H1 (cell line): ENCODE measurements at regions not wholly inside any gene's neighbourhood (a gene's known extent, or its start where the extent isn't known, plus 50 kb on each side); places are given as distances from the start of the nearest gene placed in this dataset.

Experiments used
- CTCF ChIA-PET: fragments of 300-600 bp; sonication (Branson Sonifier 250); formaldehyde crosslinking; loops from one replicate; lab custom pipeline; 2021; ENCODE audit not compliant: partially characterized antibody; lab: Charles Lee
- POLR2A ChIA-PET: fragments of 300-600 bp; sonication (Branson Sonifier 250); formaldehyde crosslinking; loops from one replicate; lab custom pipeline; 2021; ENCODE audit warnings: inconsistent platforms; ENCODE audit not compliant: partially characterized antibody; lab: Charles Lee
- DNase-seq, 2 experiments: peaks; one replicate each; pipeline versions ENCODE4 v3.0.0 to v3.0.0-alpha.2; 2010 to 2022; ENCODE audit warnings: low spot score in 2 of 2, low read depth in 1 of 2, mixed read lengths in 1 of 2
- FAIRE-seq: peaks from 2 replicates; lab custom pipeline; 2011; peaks lifted over from hg19 to GRCh38; lab: Jason Lieb, UNC
- H2AFZ ChIP-seq: 2 replicates; pipeline ENCODE4 v1.8.1; 2012; ENCODE audit warnings: low read length, inconsistent platforms
- H2AK5ac ChIP-seq: 2 replicates; pipeline ENCODE4 v1.6.1; 2013; ENCODE audit warnings: low read depth, low read length
- H2BK120ac ChIP-seq: replicated peaks from 2 replicates; pipeline ENCODE3; 2013; ENCODE audit warnings: low read depth, low read length, inconsistent platforms
- H2BK12ac ChIP-seq: 2 replicates; pipeline ENCODE4 v1.6.1; 2013; ENCODE audit warnings: low read depth, low read length
- H2BK15ac ChIP-seq: 2 replicates; pipeline ENCODE4 v1.6.1; 2013; ENCODE audit warnings: low read length
- H2BK20ac ChIP-seq: 2 replicates; pipeline ENCODE4 v1.6.1; 2013; ENCODE audit warnings: low read length
- H2BK5ac ChIP-seq: 2 replicates; pipeline ENCODE4 v1.6.1; 2013; ENCODE audit warnings: low read depth, low read length
- H3K14ac ChIP-seq: 2 replicates; pipeline ENCODE4 v1.6.1; 2013; ENCODE audit warnings: inconsistent platforms; ENCODE audit not compliant: insufficient read length
- H3K18ac ChIP-seq: 2 replicates; pipeline ENCODE4 v1.6.1; 2013; ENCODE audit warnings: low read length; ENCODE audit errors: extremely low read depth
- H3K23ac ChIP-seq: 2 replicates; pipeline ENCODE4 v1.6.1; 2013; ENCODE audit warnings: inconsistent platforms; ENCODE audit not compliant: insufficient read length
- H3K23me2 ChIP-seq: 2 replicates; pipeline ENCODE4 v1.6.1; 2013; ENCODE audit warnings: low read depth, low read length
- H3K27ac ChIP-seq: 2 replicates; pipeline ENCODE4 v1.6.1; 2011; ENCODE audit warnings: low read depth, low read length, inconsistent platforms
- H3K27me3 ChIP-seq, 4 experiments: replicated peaks in 1 of 4; 1 replicate in 1 of 4; 2 replicates in 3 of 4; pipeline versions ENCODE4 v1.6.1 to v1.8.1; 2011 to 2013; ENCODE audit warnings: low read length in 3 of 4, mild to moderate bottlenecking in 3 of 4, inconsistent platforms in 2 of 4, mixed read lengths in 2 of 4, moderate library complexity in 1 of 4; ENCODE audit not compliant: control insufficient read depth in 3 of 4, insufficient read depth in 3 of 4; ENCODE audit errors: extremely low read depth in 1 of 4
- H3K36me3 ChIP-seq, 4 experiments: 2 replicates each; pipeline versions ENCODE4 v1.6.1 to v1.8.1; 2011 to 2013; ENCODE audit warnings: mild to moderate bottlenecking in 4 of 4, low read length in 3 of 4, moderate library complexity in 2 of 4, control low read depth in 1 of 4, inconsistent platforms in 1 of 4; ENCODE audit not compliant: insufficient read depth in 4 of 4, control insufficient read depth in 2 of 4
- H3K4ac ChIP-seq: replicated peaks from 2 replicates; pipeline ENCODE3; 2013; ENCODE audit warnings: low read length, low read depth, mixed read lengths, inconsistent platforms; ENCODE audit not compliant: insufficient read length
- H3K4me1 ChIP-seq, 4 experiments: replicated peaks in 1 of 4; 1 replicate in 1 of 4; 2 replicates in 3 of 4; pipeline versions ENCODE4 v1.6.1 to v1.8.1; 2011 to 2013; ENCODE audit warnings: low read length in 3 of 4, inconsistent platforms in 2 of 4, mixed read lengths in 1 of 4; ENCODE audit not compliant: insufficient read depth in 4 of 4, control insufficient read depth in 3 of 4
- H3K4me2 ChIP-seq, 2 experiments: 2 replicates each; pipeline versions ENCODE4 v1.6.1 to v1.8.1; 2011 to 2013; ENCODE audit warnings: low read depth in 2 of 2, low read length in 2 of 2, control low read depth in 1 of 2, inconsistent platforms in 1 of 2, mild to moderate bottlenecking in 1 of 2; ENCODE audit not compliant: insufficient read depth in 1 of 2
- H3K4me3 ChIP-seq, 4 experiments: fragments of 200-600, 300-600 bp in 1 of 4; sonication (generic), shearing (Covaris generic), sonication (Bioruptor Twin) in 1 of 4; 2 replicates each; pipeline versions ENCODE4 v1.5.1 to v1.8.1; 2011 to 2016; ENCODE audit warnings: low read length in 4 of 4, low read depth in 3 of 4, control low read depth in 2 of 4, inconsistent platforms in 2 of 4, mild to moderate bottlenecking in 2 of 4, mixed read lengths in 1 of 4, moderate library complexity in 1 of 4; ENCODE audit not compliant: insufficient read depth in 2 of 4; ENCODE audit errors: extremely low read depth in 1 of 4
- H3K56ac ChIP-seq: replicated peaks from 2 replicates; pipeline ENCODE3; 2013; ENCODE audit warnings: low read depth, mild to moderate bottlenecking, mixed read lengths, low read length, inconsistent platforms; ENCODE audit not compliant: insufficient read length
- H3K79me1 ChIP-seq: 2 replicates; pipeline ENCODE4 v1.6.1; 2013; ENCODE audit warnings: low read depth, low read length, control low read depth
- H3K79me2 ChIP-seq, 2 experiments: 2 replicates each; pipeline versions ENCODE4 v1.6.1 to v1.8.1; 2012 to 2013; ENCODE audit warnings: low read length in 2 of 2, mild to moderate bottlenecking in 2 of 2, inconsistent platforms in 1 of 2; ENCODE audit not compliant: insufficient read depth in 2 of 2, control insufficient read depth in 1 of 2
- H3K9ac ChIP-seq, 4 experiments: replicated peaks in 1 of 4; 1 replicate in 1 of 4; 2 replicates in 3 of 4; pipeline versions ENCODE4 v1.6.1 to v1.8.1; 2011 to 2013; ENCODE audit warnings: low read depth in 3 of 4, low read length in 3 of 4, control low read depth in 2 of 4, mild to moderate bottlenecking in 2 of 4, moderate library complexity in 2 of 4, inconsistent platforms in 1 of 4; ENCODE audit errors: extremely low read depth in 1 of 4
- H3K9me3 ChIP-seq, 2 experiments: 2 replicates each; pipeline versions ENCODE4 v1.6.1 to v1.8.1; 2012 to 2013; ENCODE audit warnings: mild to moderate bottlenecking in 2 of 2, moderate library complexity in 2 of 2, control low read depth in 1 of 2, inconsistent platforms in 1 of 2, low read depth in 1 of 2, low read length in 1 of 2, mixed read lengths in 1 of 2; ENCODE audit not compliant: insufficient read depth in 2 of 2
- H4K20me1 ChIP-seq, 2 experiments: replicated peaks in 1 of 2; 2 replicates each; pipeline versions ENCODE3 to v1.8.1; 2011 to 2013; ENCODE audit warnings: inconsistent platforms in 2 of 2, low read length in 2 of 2, mild to moderate bottlenecking in 1 of 2; ENCODE audit not compliant: insufficient read depth in 2 of 2, control insufficient read depth in 1 of 2
- H4K5ac ChIP-seq: 2 replicates; pipeline ENCODE4 v1.6.1; 2013; ENCODE audit warnings: low read length, low read depth, mixed read lengths, inconsistent platforms; ENCODE audit not compliant: insufficient read length
- H4K8ac ChIP-seq: 2 replicates; pipeline ENCODE4 v1.8.0; 2013; ENCODE audit warnings: mild to moderate bottlenecking, moderate library complexity, low read length, inconsistent platforms; ENCODE audit not compliant: insufficient read depth; ENCODE audit errors: extremely low read depth
- H4K91ac ChIP-seq: replicated peaks from 2 replicates; pipeline ENCODE3; 2013; ENCODE audit warnings: low read length, mixed read lengths, inconsistent platforms; ENCODE audit not compliant: insufficient read length
- BACH1 ChIP-seq: IDR thresholded peaks from 2 replicates; pipeline ENCODE4 v1.6.1; 2012; ENCODE audit warnings: low read length, improper control_type of control experiment
- MAFK ChIP-seq: IDR thresholded peaks from 2 replicates; pipeline ENCODE4 v1.6.1; 2012; ENCODE audit warnings: low read depth, mild to moderate bottlenecking, improper control_type of control experiment, low read length
- PHF8 ChIP-seq: fragments of 200-600 bp; sonication (generic); conservative IDR thresholded peaks from 2 replicates; pipeline ENCODE4 v1.7.1; 2012; ENCODE audit warnings: low read depth, mild to moderate bottlenecking, inconsistent platforms, low read length, moderate library complexity
- RBBP5 ChIP-seq: IDR thresholded peaks from 2 replicates; pipeline ENCODE4 v1.7.1; 2012; ENCODE audit warnings: low read depth, mild to moderate bottlenecking, inconsistent platforms, low read length, moderate library complexity, borderline replicate concordance
- RNF2 ChIP-seq: fragments of 200-900, 300-1000 bp; sonication (generic); IDR thresholded peaks from 2 replicates; pipeline ENCODE4 v1.7.1; 2016; ENCODE audit warnings: borderline replicate concordance, low read depth, mild to moderate bottlenecking, antibody characterized with exemption, low read length; ENCODE audit not compliant: poor library complexity, severe bottlenecking; ENCODE audit errors: missing control alignments
- TAF1 ChIP-seq: IDR thresholded peaks from 2 replicates; pipeline ENCODE4 v1.6.1; 2011; ENCODE audit warnings: mild to moderate bottlenecking, low read depth, low read length
- TBP ChIP-seq: IDR thresholded peaks from 2 replicates; pipeline ENCODE4 v1.6.1; 2011; ENCODE audit warnings: low read depth, low read length, improper control_type of control experiment
- WGBS, 2 experiments: shearing (Covaris generic) in 1 of 2; methylation state at CpG; one replicate each; pipeline versions ENCODE4 v1.1.6 to v1.1.7; 2013 to 2015; ENCODE audit warnings: low lambda C conversion rate in 2 of 2, mixed read lengths in 2 of 2, inconsistent platforms in 1 of 2, low coverage in 1 of 2, missing lambda C conversion rate in 1 of 2; ENCODE audit not compliant: insufficient replicate concordance in 2 of 2, insufficient coverage in 1 of 2, insufficient read length in 1 of 2; ENCODE audit errors: extremely low coverage in 1 of 2, missing lambda C conversion rate in 1 of 2; 5-methylcytosine and 5-hydroxymethylcytosine counted together

- no peak overlapping the region for H2AK5ac ChIP-seq
- H2BK120ac ChIP-seq = no peak overlapping the region
- TF ChIP-seq MAFK = no peak
- no peak for TF ChIP-seq TAF1
- TF ChIP-seq RBBP5 = no peak
- no peak for TF ChIP-seq PHF8
- TF ChIP-seq RNF2 = no peak
- no peak for TF ChIP-seq BACH1
- TF ChIP-seq TBP = no peak
- no peak for FAIRE-seq
- ChIA-PET POLR2A (no interaction called here), CTCF (interaction anchor here (0.6 to 3.0 kb wide), 16 partner anchors 9 to 1444 kb away, joined by 3 to 13 read pairs (median 4); no protein-coding TSS in a partner anchor)
- H4K5ac ChIP-seq = no peak overlapping the region
- H3K79me2 ChIP-seq = no peaks in the 10 kb centered on the region
- no peak overlapping the region for H3K14ac ChIP-seq
- no peak overlapping the region for H3K23ac ChIP-seq
- H2BK15ac ChIP-seq = no peak overlapping the region
- H3K27me3 ChIP-seq = no peaks in the 10 kb centered on the region; a peak in 1 of 7 replicates
- no peaks in the 10 kb centered on the region for H4K20me1 ChIP-seq
- no peak overlapping the region for H3K4me2 ChIP-seq
- H3K9me3 ChIP-seq = no peaks in the 10 kb centered on the region
- 87% methylated on average over 6 of the region's 6 CpGs; no CpG with 5 or more reads in 1 of the 2 experiments for WGBS, 2 experiments
- no peak overlapping the region for H4K8ac ChIP-seq
- H4K91ac ChIP-seq = no peak overlapping the region
- no peak overlapping the region for H3K18ac ChIP-seq
- no peak overlapping the region for H2BK20ac ChIP-seq
- H3K56ac ChIP-seq = no peak overlapping the region
- no peak overlapping the region for H3K4ac ChIP-seq
- no peak overlapping the region for H3K27ac ChIP-seq
- peaks cover 0 to 4% (median 0%) of the 10 kb centered on the region in 4 experiments; a peak in 2 of 7 replicates for H3K4me1 ChIP-seq
- no peak overlapping the region for H3K9ac ChIP-seq
- H2BK12ac ChIP-seq = no peak overlapping the region
- no peaks in the 10 kb centered on the region for H3K36me3 ChIP-seq
- H3K23me2 ChIP-seq = no peaks in the 10 kb centered on the region; the same call in 1 of the 2 replicates
- no peaks in the 10 kb centered on the region for H3K79me1 ChIP-seq
- DNase-seq = no peak
- no peak overlapping the region for H2BK5ac ChIP-seq
- no peak overlapping the region for H3K4me3 ChIP-seq
- no peak overlapping the region for H2AFZ ChIP-seq
These were observed 111.0 kb downstream of the HSPH1 start for GRCh38 chr13:31050486-31051400.
